ENCODE measurements at regions not wholly inside any gene's neighbourhood (a gene's known extent, or its start where the extent isn't known, plus 50 kb on each side); places are given as distances from the start of the nearest gene placed in this dataset.

GRCh38 chr13:72132075-72132474 is 265.1 kb upstream of the DACH1 start:
- Mint-ChIP-seq H3K27ac (ENCODE audit: unreplicated experiment) (no peak overlapping the region), H3K9me3 (no peaks in the 10 kb centered on the region), H3K27me3 (ENCODE audit: low read depth) (no peaks in the 10 kb centered on the region), H3K4me3 (no peak overlapping the region), H3K4me1 (no peaks in the 10 kb centered on the region), H3K36me3 (ENCODE audit: low read depth) (no peaks in the 10 kb centered on the region)
- no peak for DNase-seq (ENCODE audit: low read depth, low spot score)
- no peak for TF ChIP-seq CTCF (conservative IDR thresholded peaks at IDR 0.05)

GRCh38 chr13:72129117-72129516 is 262.1 kb upstream of the DACH1 start:
- DNase-seq (ENCODE audit: low read depth, low spot score) = no peak
- no peak for TF ChIP-seq CTCF (conservative IDR thresholded peaks at IDR 0.05)
- Mint-ChIP-seq H3K9me3 (no peaks in the 10 kb centered on the region), H3K4me3 (no peak overlapping the region), H3K36me3 (ENCODE audit: low read depth) (no peaks in the 10 kb centered on the region), H3K4me1 (no peaks in the 10 kb centered on the region), H3K27me3 (ENCODE audit: low read depth) (no peaks in the 10 kb centered on the region), H3K27ac (ENCODE audit: unreplicated experiment) (no peak overlapping the region)

GRCh38 chr13:72127031-72127430 is 260.0 kb upstream of the DACH1 start:
- TF ChIP-seq CTCF (conservative IDR thresholded peaks at IDR 0.05) = no peak
- Mint-ChIP-seq H3K27ac (ENCODE audit: unreplicated experiment) (no peak overlapping the region), H3K4me3 (no peak overlapping the region), H3K27me3 (ENCODE audit: low read depth) (no peaks in the 10 kb centered on the region), H3K36me3 (ENCODE audit: low read depth) (no peaks in the 10 kb centered on the region), H3K4me1 (no peaks in the 10 kb centered on the region), H3K9me3 (peaks cover 3% of the 10 kb centered on the region)
- DNase-seq (ENCODE audit: low read depth, low spot score) = no peak

- Mint-ChIP-seq H3K27ac (ENCODE audit: unreplicated experiment) (no peak overlapping the region), H3K4me1 (peaks cover 2% of the 10 kb centered on the region), H3K9me3 (peaks cover 3% of the 10 kb centered on the region), H3K27me3 (ENCODE audit: low read depth) (no peaks in the 10 kb centered on the region), H3K4me3 (no peak overlapping the region), H3K36me3 (ENCODE audit: low read depth) (no peaks in the 10 kb centered on the region)
- no peak for DNase-seq (ENCODE audit: low read depth, low spot score)
- TF ChIP-seq CTCF (conservative IDR thresholded peaks at IDR 0.05) = no peak
Observed at GRCh38 chr13:72126424-72126823, 259.4 kb upstream of the DACH1 start.

GRCh38 chr13:72125561-72125960 is 258.6 kb upstream of the DACH1 start:
- Mint-ChIP-seq H3K27ac (ENCODE audit: unreplicated experiment) (no peak overlapping the region), H3K27me3 (ENCODE audit: low read depth) (no peaks in the 10 kb centered on the region), H3K9me3 (peaks cover 3% of the 10 kb centered on the region), H3K4me1 (peaks cover 11% of the 10 kb centered on the region), H3K36me3 (ENCODE audit: low read depth) (no peaks in the 10 kb centered on the region), H3K4me3 (no peak overlapping the region)
- no peak for DNase-seq (ENCODE audit: low read depth, low spot score)
- TF ChIP-seq CTCF (conservative IDR thresholded peaks at IDR 0.05) = no peak
